ENCODE measurements at regions not wholly inside any gene's neighbourhood (a gene's known extent, or its start where the extent isn't known, plus 50 kb on each side); places are given as distances from the start of the nearest gene placed in this dataset.

GRCh38 chr15:72855791-72856190 lies 72.2 kb upstream of the ADPGK start:
- H3K4me3 ChIP-seq (ENCODE audit: control insufficient read depth, low read depth, low read length): no peak overlapping the region
- no peak for TF ChIP-seq CTCF (conservative IDR thresholded peaks at IDR 0.05; ENCODE audit: control insufficient read depth, insufficient read depth, low read depth, low read length)
- no peak for DNase-seq (ENCODE audit: low read depth)

- no peak overlapping the region for H3K4me3 ChIP-seq (ENCODE audit: control insufficient read depth, low read depth, low read length)
- no peak for DNase-seq (ENCODE audit: low read depth)
- TF ChIP-seq CTCF (conservative IDR thresholded peaks at IDR 0.05; ENCODE audit: control insufficient read depth, insufficient read depth, low read depth, low read length): no peak
Observed at GRCh38 chr15:72852273-72852672, 68.7 kb upstream of the ADPGK start.

GRCh38 chr15:72851586-72851985 lies 68.0 kb upstream of the ADPGK start:
- TF ChIP-seq CTCF (conservative IDR thresholded peaks at IDR 0.05; ENCODE audit: control insufficient read depth, insufficient read depth, low read depth, low read length): no peak
- no peak overlapping the region for H3K4me3 ChIP-seq (ENCODE audit: control insufficient read depth, low read depth, low read length)
- DNase-seq (ENCODE audit: low read depth): no peak

- H3K4me3 ChIP-seq (ENCODE audit: control insufficient read depth, low read depth, low read length): no peak overlapping the region
- no peak for DNase-seq (ENCODE audit: low read depth)
- TF ChIP-seq CTCF (conservative IDR thresholded peaks at IDR 0.05; ENCODE audit: control insufficient read depth, insufficient read depth, low read depth, low read length): no peak
Observed at GRCh38 chr15:72850833-72851232, 67.3 kb upstream of the ADPGK start.

GRCh38 chr15:72847806-72848205 lies 64.2 kb upstream of the ADPGK start:
- H3K4me3 ChIP-seq (ENCODE audit: control insufficient read depth, low read depth, low read length): no peak overlapping the region
- DNase-seq (ENCODE audit: low read depth): no peak
- no peak for TF ChIP-seq CTCF (conservative IDR thresholded peaks at IDR 0.05; ENCODE audit: control insufficient read depth, insufficient read depth, low read depth, low read length)

- TF ChIP-seq CTCF (conservative IDR thresholded peaks at IDR 0.05; ENCODE audit: control insufficient read depth, insufficient read depth, low read depth, low read length): no peak
- DNase-seq (ENCODE audit: low read depth): no peak
Observed at GRCh38 chr15:72847033-72847432, 63.5 kb upstream of the ADPGK start.

GRCh38 chr15:72845981-72846383 lies 62.4 kb upstream of the ADPGK start:
- TF ChIP-seq CTCF (conservative IDR thresholded peaks at IDR 0.05; ENCODE audit: control insufficient read depth, insufficient read depth, low read depth, low read length): no peak
- no peak overlapping the region for H3K4me3 ChIP-seq (ENCODE audit: control insufficient read depth, low read depth, low read length)
- DNase-seq (ENCODE audit: low read depth): peak; percentile 5

More at GRCh38 chr15:72847033-72847432, 63.5 kb upstream of the ADPGK start:
- no peak overlapping the region for H3K4me3 ChIP-seq (ENCODE audit: control insufficient read depth, low read depth, low read length)
